Activated T-helper 17 cell treated with anti-CD3 and anti-CD28 coated beads, Interleukin-2, amount 50 U/mL, for 72 hours (primary cell): ENCODE measurements at regions not wholly inside any gene's neighbourhood (a gene's known extent, or its start where the extent isn't known, plus 50 kb on each side); places are given as distances from the start of the nearest gene placed in this dataset.

Experiments used
- ATAC-seq: fragments of 150-1000 bp; cut with Tn5 transposase; replicated peaks from 2 replicates; pipeline ENCODE4 v1.10.0; 2021; ENCODE audit warnings: mild to moderate bottlenecking, moderate library complexity
- H3K27ac Mint-ChIP-seq: one replicate; pipeline ENCODE4 v1.8.0; 2022; ENCODE audit warnings: mixed read lengths
- H3K27me3 Mint-ChIP-seq: one replicate; pipeline ENCODE4 v1.8.0; 2022; ENCODE audit warnings: mixed read lengths
- H3K36me3 Mint-ChIP-seq: one replicate; pipeline ENCODE4 v1.8.0; 2022; ENCODE audit warnings: low read depth, mild to moderate bottlenecking, mixed read lengths
- H3K4me1 Mint-ChIP-seq: one replicate; pipeline ENCODE4 v1.8.0; 2022; ENCODE audit warnings: mixed read lengths
- H3K4me3 Mint-ChIP-seq: one replicate; pipeline ENCODE4 v1.8.0; 2022; ENCODE audit warnings: mild to moderate bottlenecking, mixed read lengths
- H3K9me3 Mint-ChIP-seq: one replicate; pipeline ENCODE4 v1.8.0; 2022; ENCODE audit warnings: mixed read lengths

DNA sequence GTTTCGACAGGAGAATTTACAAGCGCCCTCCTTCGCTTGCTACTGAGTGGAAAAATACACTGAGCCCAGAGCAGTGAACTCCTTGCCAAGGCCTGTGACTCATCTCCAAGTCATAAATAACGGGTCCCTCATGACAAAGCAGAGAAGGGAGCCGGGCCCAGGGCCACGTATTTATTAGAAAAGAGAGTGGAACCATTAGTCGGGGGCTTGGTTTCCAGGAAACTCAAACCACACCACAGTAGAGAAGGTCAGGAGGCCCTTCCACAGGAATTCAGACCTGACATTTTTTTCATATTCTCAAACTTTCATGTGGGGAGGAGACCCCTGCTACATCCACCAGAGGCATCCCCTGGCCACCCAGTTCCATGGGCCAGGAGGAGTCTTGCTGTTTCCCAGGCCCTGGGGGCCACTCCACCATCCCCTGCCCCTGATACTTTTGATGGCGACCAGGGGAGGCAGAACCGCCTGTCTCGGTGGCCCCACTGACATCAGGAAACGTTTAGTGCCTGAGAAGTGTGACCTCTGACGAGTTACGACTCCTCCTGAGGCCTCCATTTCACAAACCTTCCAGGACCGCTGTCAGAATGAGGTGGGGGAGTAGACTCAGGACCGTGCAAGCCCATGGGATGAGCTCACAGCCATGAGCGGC is 289.7 kb downstream of the DYSF start:
- H3K9me3 Mint-ChIP-seq = peaks cover 6% of the 10 kb centered on the region
- no peak overlapping the region for H3K4me3 Mint-ChIP-seq
- H3K36me3 Mint-ChIP-seq = no peaks in the 10 kb centered on the region
- no peaks in the 10 kb centered on the region for H3K4me1 Mint-ChIP-seq
- peaks cover 19% of the 10 kb centered on the region for H3K27me3 Mint-ChIP-seq
- no peak for ATAC-seq
- no peak overlapping the region for H3K27ac Mint-ChIP-seq

DNA sequence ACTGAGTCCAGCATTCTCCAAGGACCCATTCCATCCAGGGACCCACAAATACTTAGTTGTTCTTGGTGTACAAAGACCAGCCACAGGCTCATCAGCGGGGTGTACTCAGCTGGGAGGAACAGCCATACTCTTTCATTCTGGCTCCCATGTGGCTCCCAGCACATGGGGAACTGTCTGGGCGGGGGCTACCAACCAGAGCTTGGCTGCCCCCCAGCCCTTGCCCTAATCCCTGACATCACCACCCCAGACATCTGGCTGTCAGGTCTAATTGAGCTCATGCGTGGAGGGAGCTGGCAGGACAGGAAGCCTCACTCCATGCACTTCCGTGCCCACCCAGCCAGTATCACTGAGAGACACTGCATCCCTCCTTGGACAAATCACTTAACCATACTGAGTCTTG is 283.6 kb downstream of the DYSF start:
- H3K9me3 Mint-ChIP-seq = peaks cover 10% of the 10 kb centered on the region
- H3K27me3 Mint-ChIP-seq = peaks cover 23% of the 10 kb centered on the region
- H3K36me3 Mint-ChIP-seq = no peaks in the 10 kb centered on the region
- H3K27ac Mint-ChIP-seq = no peak overlapping the region
- no peak overlapping the region for H3K4me3 Mint-ChIP-seq
- no peak for ATAC-seq
- no peaks in the 10 kb centered on the region for H3K4me1 Mint-ChIP-seq

DNA sequence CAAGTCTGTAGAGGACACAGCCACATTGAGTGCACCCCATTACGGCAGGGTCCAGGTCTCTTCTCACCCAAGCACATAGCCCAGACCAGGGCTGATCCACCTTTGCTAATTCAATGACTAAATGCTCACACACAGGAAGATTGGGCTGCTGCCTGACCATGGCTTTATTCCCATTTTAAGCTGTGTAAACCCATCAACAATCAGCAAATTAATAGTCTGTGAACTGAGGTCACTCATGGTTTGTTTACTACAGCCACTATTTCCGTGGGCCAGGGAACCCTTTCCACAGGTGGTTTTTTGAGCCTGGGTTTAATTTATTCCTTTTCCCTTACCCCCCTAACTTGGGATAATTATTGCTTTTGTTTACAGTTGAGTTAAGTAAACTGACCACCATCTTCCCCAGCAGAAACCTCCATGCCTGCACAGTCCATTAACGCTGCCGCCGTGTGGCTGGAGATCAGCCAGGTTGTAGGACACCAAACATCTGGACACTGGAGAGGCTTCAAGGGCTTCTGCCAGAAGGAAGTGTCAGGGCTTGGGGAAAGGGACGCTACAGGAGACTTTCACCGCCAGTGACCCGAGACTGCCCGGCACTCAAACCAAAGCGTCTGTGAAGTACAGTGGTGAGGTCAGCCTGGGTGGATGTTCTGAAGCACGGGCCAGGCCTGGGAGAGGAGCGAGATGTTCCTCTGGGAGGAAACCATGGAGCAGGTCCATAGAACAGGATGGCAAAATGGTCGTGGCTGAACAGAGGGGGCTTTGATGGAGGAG is 282.9 kb downstream of the DYSF start:
- no peak for ATAC-seq
- Mint-ChIP-seq H3K4me1 (no peaks in the 10 kb centered on the region), H3K4me3 (no peak overlapping the region), H3K27me3 (peaks cover 21% of the 10 kb centered on the region), H3K27ac (no peak overlapping the region), H3K36me3 (no peaks in the 10 kb centered on the region), H3K9me3 (peaks cover 8% of the 10 kb centered on the region)
